Adrenal gland (tissue), 5 donors: ENCODE measurements at regions not wholly inside any gene's neighbourhood (a gene's known extent, or its start where the extent isn't known, plus 50 kb on each side); places are given as distances from the start of the nearest gene placed in this dataset.

Source experiments
- CTCF ChIP-seq, 6 experiments: fragments of 450-650 bp in 4 of 6; fragments of 200-600 bp in 2 of 6; sonication (generic) in 1 of 6; IDR thresholded peaks; 1 replicate in 5 of 6; 2 replicates in 1 of 6; pipeline versions ENCODE4 v1.5.1 to v1.8.0; 2016 to 2021; ENCODE audit warnings: antibody characterized with exemption in 6 of 6, mild to moderate bottlenecking in 2 of 6, moderate library complexity in 1 of 6
- POLR2A ChIP-seq, 2 donors: fragments of 450-650 bp; IDR thresholded peaks; one replicate each; pipeline ENCODE4 v1.6.1; 2017; ENCODE audit warnings: antibody characterized with exemption in 2 of 2, mild to moderate bottlenecking in 2 of 2, moderate library complexity in 1 of 2
- donor health status: DM: no; HTN: no; CAD: no.

- TF ChIP-seq CTCF (IDR thresholded peaks at IDR 0.05) (no peak), POLR2A (IDR thresholded peaks at IDR 0.05) (no peak)
Measured at GRCh38 chr4:8702516-8703400, 110.2 kb downstream of the CPZ start.
